ENCODE measurements at regions not wholly inside any gene's neighbourhood (a gene's known extent, or its start where the extent isn't known, plus 50 kb on each side); places are given as distances from the start of the nearest gene placed in this dataset.

- peaks cover 0 to 23% of the 10 kb centered on the region in 2 experiments for H3K27me3 ChIP-seq (replicated peaks in 1 of 2; ENCODE audit: control insufficient read depth in 2 of 2, extremely low read depth in 1 of 2, insufficient read depth in 2 of 2, low read length in 1 of 2)
- no peak overlapping the region for H3K27ac Mint-ChIP-seq
- ChIA-PET CTCF (no interaction called here), POLR2A (no interaction called here)
- DNase-seq (no peak), ATAC-seq (replicated peaks in 1 of 4) (peak in 1 of 4 experiments; percentile 27)
- H3K9me3 Mint-ChIP-seq, result peaks cover 9 to 14% (median 13%) of the 10 kb centered on the region in 3 donors
- 100% methylated on average over 3 of the region's 13 CpGs for WGBS (ENCODE audit: insufficient coverage)
- H3K4me1 ChIP-seq (ENCODE audit: control insufficient read depth in 1 of 2, extremely low read depth in 1 of 2, insufficient read depth in 2 of 2, low read length in 2 of 2), result no peaks in the 10 kb centered on the region
- no peak overlapping the region for H3K27ac ChIP-seq (ENCODE audit: low read length)
- H3K4me1 Mint-ChIP-seq, result no peaks in the 10 kb centered on the region
- H3K36me3 ChIP-seq (ENCODE audit: control insufficient read depth in 2 of 2, extremely low read depth in 1 of 2, insufficient read depth in 1 of 2, low read length in 1 of 2), result no peaks in the 10 kb centered on the region
- H3K27me3 Mint-ChIP-seq, result peaks cover 5 to 19% of the 10 kb centered on the region in 2 donors
- H3K36me3 Mint-ChIP-seq, result no peaks in the 10 kb centered on the region
- H3K9me3 ChIP-seq, result no peaks in the 10 kb centered on the region
- H3K4me3 Mint-ChIP-seq, result no peak overlapping the region
- no peak overlapping the region for H3K4me3 ChIP-seq (ENCODE audit: control insufficient read depth in 1 of 2, extremely low read depth in 1 of 2, low read length in 1 of 2)
Observed at GRCh38 chr2:120452945-120453634, 107.2 kb downstream of the INHBB start.

- H3K9me3 ChIP-seq, result no peaks in the 10 kb centered on the region
- ChIA-PET POLR2A (no interaction called here), CTCF (no interaction called here)
- H3K27ac Mint-ChIP-seq, result no peak overlapping the region
- ATAC-seq (replicated peaks in 1 of 4) (no peak), DNase-seq (no peak)
- H3K4me1 ChIP-seq (ENCODE audit: control insufficient read depth in 1 of 2, extremely low read depth in 1 of 2, insufficient read depth in 2 of 2, low read length in 2 of 2), result no peaks in the 10 kb centered on the region
- H3K27me3 ChIP-seq (replicated peaks in 1 of 2; ENCODE audit: control insufficient read depth in 2 of 2, extremely low read depth in 1 of 2, insufficient read depth in 2 of 2, low read length in 1 of 2), result peaks cover 0 to 23% of the 10 kb centered on the region in 2 experiments
- H3K9me3 Mint-ChIP-seq, result peaks cover 10 to 19% (median 18%) of the 10 kb centered on the region in 3 donors
- H3K4me3 ChIP-seq (ENCODE audit: control insufficient read depth in 1 of 2, extremely low read depth in 1 of 2, low read length in 1 of 2), result no peak overlapping the region
- H3K27me3 Mint-ChIP-seq, result peaks cover 5 to 19% of the 10 kb centered on the region in 2 donors
- no peak overlapping the region for H3K4me3 Mint-ChIP-seq
- H3K36me3 Mint-ChIP-seq, result no peaks in the 10 kb centered on the region
- no peaks in the 10 kb centered on the region for H3K4me1 Mint-ChIP-seq
- WGBS (ENCODE audit: insufficient coverage), result 75% methylated on average over 3 of the region's 3 CpGs
- no peaks in the 10 kb centered on the region for H3K36me3 ChIP-seq (ENCODE audit: control insufficient read depth in 2 of 2, extremely low read depth in 1 of 2, insufficient read depth in 1 of 2, low read length in 1 of 2)
- H3K27ac ChIP-seq (ENCODE audit: low read length), result no peak overlapping the region
Observed at GRCh38 chr2:120453635-120453998, 107.7 kb downstream of the INHBB start.

- Histone ChIP-seq H3K27me3 (replicated peaks in 1 of 2; ENCODE audit: control insufficient read depth in 2 of 2, extremely low read depth in 1 of 2, insufficient read depth in 2 of 2, low read length in 1 of 2) (peaks cover 0 to 14% of the 10 kb centered on the region in 2 experiments), H3K4me3 (ENCODE audit: control insufficient read depth in 1 of 2, extremely low read depth in 1 of 2, low read length in 1 of 2) (no peak overlapping the region), H3K36me3 (ENCODE audit: control insufficient read depth in 2 of 2, extremely low read depth in 1 of 2, insufficient read depth in 1 of 2, low read length in 1 of 2) (no peaks in the 10 kb centered on the region), H3K27ac (ENCODE audit: low read length) (no peak overlapping the region), H3K4me1 (ENCODE audit: control insufficient read depth in 1 of 2, extremely low read depth in 1 of 2, insufficient read depth in 2 of 2, low read length in 2 of 2) (no peaks in the 10 kb centered on the region), H3K9me3 (no peaks in the 10 kb centered on the region)
- Mint-ChIP-seq H3K36me3 (no peaks in the 10 kb centered on the region), H3K9me3 (peaks cover 18 to 28% (median 24%) of the 10 kb centered on the region in 3 donors), H3K4me3 (no peak overlapping the region), H3K4me1 (no peaks in the 10 kb centered on the region), H3K27me3 (peaks cover 9 to 16% of the 10 kb centered on the region in 2 donors), H3K27ac (no peak overlapping the region)
- 73% methylated on average over 6 of the region's 12 CpGs for WGBS (ENCODE audit: insufficient coverage)
- DNase-seq (no peak), ATAC-seq (replicated peaks in 1 of 4) (no peak)
- ChIA-PET CTCF (no interaction called here), POLR2A (no interaction called here)
Observed at GRCh38 chr2:120454654-120455385, 108.9 kb downstream of the INHBB start.

- no CpG with 5 or more reads among the region's 1 CpG for WGBS (ENCODE audit: insufficient coverage)
- Histone ChIP-seq H3K36me3 (ENCODE audit: control insufficient read depth in 2 of 2, extremely low read depth in 1 of 2, insufficient read depth in 1 of 2, low read length in 1 of 2) (no peaks in the 10 kb centered on the region), H3K4me1 (ENCODE audit: control insufficient read depth in 1 of 2, extremely low read depth in 1 of 2, insufficient read depth in 2 of 2, low read length in 2 of 2) (no peaks in the 10 kb centered on the region), H3K4me3 (ENCODE audit: control insufficient read depth in 1 of 2, extremely low read depth in 1 of 2, low read length in 1 of 2) (no peak overlapping the region), H3K9me3 (no peaks in the 10 kb centered on the region), H3K27ac (ENCODE audit: low read length) (no peak overlapping the region), H3K27me3 (replicated peaks in 1 of 2; ENCODE audit: control insufficient read depth in 2 of 2, extremely low read depth in 1 of 2, insufficient read depth in 2 of 2, low read length in 1 of 2) (peaks cover 0 to 10% of the 10 kb centered on the region in 2 experiments)
- CTCF ChIA-PET, result no interaction called here
- no peak for ATAC-seq (replicated peaks in 1 of 4)
- H3K27ac Mint-ChIP-seq, result no peak overlapping the region
- peaks cover 18 to 28% (median 24%) of the 10 kb centered on the region in 3 donors for H3K9me3 Mint-ChIP-seq
- DNase-seq, result no peak
- H3K27me3 Mint-ChIP-seq, result peaks cover 9 to 15% of the 10 kb centered on the region in 2 donors
- H3K4me3 Mint-ChIP-seq, result no peak overlapping the region
- no peaks in the 10 kb centered on the region for H3K4me1 Mint-ChIP-seq
- no peaks in the 10 kb centered on the region for H3K36me3 Mint-ChIP-seq
- POLR2A ChIA-PET, result no interaction called here
Observed at GRCh38 chr2:120455390-120455789, 109.5 kb downstream of the INHBB start.

- Histone ChIP-seq H3K27ac (ENCODE audit: low read length) (no peak overlapping the region), H3K27me3 (replicated peaks in 1 of 2; ENCODE audit: control insufficient read depth in 2 of 2, extremely low read depth in 1 of 2, insufficient read depth in 2 of 2, low read length in 1 of 2) (peaks cover 0 to 4% of the 10 kb centered on the region in 2 experiments), H3K4me1 (ENCODE audit: control insufficient read depth in 1 of 2, extremely low read depth in 1 of 2, insufficient read depth in 2 of 2, low read length in 2 of 2) (no peaks in the 10 kb centered on the region), H3K9me3 (no peaks in the 10 kb centered on the region), H3K36me3 (ENCODE audit: control insufficient read depth in 2 of 2, extremely low read depth in 1 of 2, insufficient read depth in 1 of 2, low read length in 1 of 2) (no peaks in the 10 kb centered on the region), H3K4me3 (ENCODE audit: control insufficient read depth in 1 of 2, extremely low read depth in 1 of 2, low read length in 1 of 2) (no peak overlapping the region)
- Mint-ChIP-seq H3K27ac (no peak overlapping the region), H3K9me3 (peaks cover 18 to 28% (median 24%) of the 10 kb centered on the region in 3 donors), H3K36me3 (no peaks in the 10 kb centered on the region), H3K27me3 (peaks cover 4 to 6% of the 10 kb centered on the region in 2 donors), H3K4me1 (no peaks in the 10 kb centered on the region), H3K4me3 (no peak overlapping the region)
- ChIA-PET CTCF (no interaction called here), POLR2A (no interaction called here)
- no peak for DNase-seq
- no CpG with 5 or more reads among the region's 1 CpG for WGBS (ENCODE audit: insufficient coverage)
- no peak for ATAC-seq (replicated peaks in 1 of 4)
Observed at GRCh38 chr2:120456867-120457266, 110.9 kb downstream of the INHBB start.

GRCh38 chr2:120460511-120460910 is 114.6 kb downstream of the INHBB start:
- peaks cover 18 to 28% (median 24%) of the 10 kb centered on the region in 3 donors for H3K9me3 Mint-ChIP-seq
- POLR2A ChIA-PET, result no interaction called here

More at GRCh38 chr2:120460511-120460910, 114.6 kb downstream of the INHBB start:
- H3K27me3 ChIP-seq (replicated peaks in 1 of 2; ENCODE audit: control insufficient read depth in 2 of 2, extremely low read depth in 1 of 2, insufficient read depth in 2 of 2, low read length in 1 of 2), result peaks cover 0 to 19% of the 10 kb centered on the region in 2 experiments
- H3K4me3 Mint-ChIP-seq, result no peak overlapping the region
- CTCF ChIA-PET, result no interaction called here
- H3K27me3 Mint-ChIP-seq, result peaks cover 3 to 4% of the 10 kb centered on the region in 2 donors
- H3K9me3 ChIP-seq, result no peaks in the 10 kb centered on the region
- DNase-seq (no peak), ATAC-seq (replicated peaks in 1 of 4) (no peak)
- no peaks in the 10 kb centered on the region for H3K36me3 Mint-ChIP-seq
- no peaks in the 10 kb centered on the region for H3K4me1 ChIP-seq (ENCODE audit: control insufficient read depth in 1 of 2, extremely low read depth in 1 of 2, insufficient read depth in 2 of 2, low read length in 2 of 2)
- no peak overlapping the region for H3K27ac ChIP-seq (ENCODE audit: low read length)
- 89% methylated on average over 8 of the region's 8 CpGs for WGBS (ENCODE audit: insufficient coverage)
- no peak overlapping the region for H3K4me3 ChIP-seq (ENCODE audit: control insufficient read depth in 1 of 2, extremely low read depth in 1 of 2, low read length in 1 of 2)
- no peak overlapping the region for H3K27ac Mint-ChIP-seq
- no peaks in the 10 kb centered on the region for H3K36me3 ChIP-seq (ENCODE audit: control insufficient read depth in 2 of 2, extremely low read depth in 1 of 2, insufficient read depth in 1 of 2, low read length in 1 of 2)
- H3K4me1 Mint-ChIP-seq, result no peaks in the 10 kb centered on the region

Data from T-cell (primary cell).